ENCODE measurements at regions not wholly inside any gene's neighbourhood (a gene's known extent, or its start where the extent isn't known, plus 50 kb on each side); places are given as distances from the start of the nearest gene placed in this dataset.

GRCh38 chrX:23482561-23482960 is 147.9 kb downstream of the PTCHD1 start:
- TF ChIP-seq POLR2A (IDR thresholded peaks at IDR 0.05; ENCODE audit: low read depth, low read length) (no peak), POLR2AphosphoS5 (IDR thresholded peaks at IDR 0.05; ENCODE audit: low read depth, low read length) (no peak), TAF1 (IDR thresholded peaks at IDR 0.05; ENCODE audit: borderline replicate concordance, low read depth, low read length) (no peak)
